HG03103 (cell line): ENCODE measurements at regions not wholly inside any gene's neighbourhood (a gene's known extent, or its start where the extent isn't known, plus 50 kb on each side); places are given as distances from the start of the nearest gene placed in this dataset.
"Not testable (repeated sequence)": the region's sequence is repeated elsewhere in the genome, so short reads cannot be mapped to it uniquely, and the experiment has no call there.

Experiments used
- ATAC-seq: cut with Tn5 transposase; IDR thresholded peaks from one replicate; pipeline ENCODE4 v1.9.1; 2021; ENCODE audit warnings: low read depth; ENCODE audit not compliant: unreplicated experiment

DNA sequence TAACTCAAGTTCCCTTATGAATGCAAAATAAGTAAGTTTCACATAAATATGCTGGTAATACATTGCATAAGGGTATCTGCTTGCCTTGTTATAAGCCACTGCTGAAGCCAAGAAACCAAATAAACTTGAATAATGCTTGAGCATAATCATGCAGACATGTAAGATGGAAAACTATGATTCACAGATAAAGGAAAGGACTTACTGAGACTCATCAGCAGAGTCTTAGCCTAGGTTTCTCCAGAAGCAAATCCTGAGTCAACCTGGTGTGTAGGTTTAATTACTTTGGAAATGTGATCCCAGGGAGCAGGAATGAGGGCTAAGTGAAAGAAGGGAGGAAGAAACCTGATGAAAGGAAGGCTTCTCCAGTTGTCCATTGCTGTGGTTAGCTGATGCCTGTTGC is 107.7 kb upstream of the BTG1 start:
- ATAC-seq: no peak

DNA sequence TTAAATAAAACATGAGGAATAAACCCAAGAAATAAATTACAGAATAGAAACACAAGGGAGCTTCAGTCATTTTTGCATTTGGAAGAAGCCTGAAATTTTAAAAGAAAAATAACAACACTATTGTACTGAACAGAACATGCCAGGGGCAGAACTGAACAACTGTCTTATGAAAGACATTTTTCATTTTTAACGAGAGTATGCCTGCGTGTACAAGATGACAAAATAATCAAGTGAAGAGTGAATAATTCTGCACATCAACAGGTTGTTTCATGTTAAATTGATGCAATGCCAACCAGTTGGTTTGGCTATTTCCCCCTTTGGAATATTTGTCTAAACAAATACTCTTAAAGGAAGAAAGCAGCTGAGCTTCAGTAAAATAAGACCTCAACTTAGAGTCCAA is 103.3 kb upstream of the BTG1 start:
- no peak for ATAC-seq

DNA sequence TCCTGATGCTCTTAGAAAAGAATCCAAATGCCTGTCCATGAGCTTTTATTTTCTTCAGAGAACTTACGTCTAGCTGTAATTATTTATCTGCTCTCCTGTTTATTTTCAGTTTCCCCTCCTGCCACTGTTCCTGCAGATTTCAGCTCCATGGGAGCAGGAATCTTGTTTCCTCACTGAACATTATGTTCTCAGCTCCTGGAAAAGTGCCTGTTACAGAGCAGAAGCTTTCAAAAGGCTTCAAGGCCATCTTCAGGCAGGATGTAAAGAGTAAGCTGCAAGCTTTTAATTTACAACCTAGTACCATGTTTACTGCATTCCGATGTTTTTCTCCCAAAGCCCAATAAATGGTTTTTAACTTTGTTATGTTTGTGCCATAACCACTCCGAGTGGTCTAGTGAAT is 98.4 kb upstream of the BTG1 start:
- ATAC-seq: no peak

DNA sequence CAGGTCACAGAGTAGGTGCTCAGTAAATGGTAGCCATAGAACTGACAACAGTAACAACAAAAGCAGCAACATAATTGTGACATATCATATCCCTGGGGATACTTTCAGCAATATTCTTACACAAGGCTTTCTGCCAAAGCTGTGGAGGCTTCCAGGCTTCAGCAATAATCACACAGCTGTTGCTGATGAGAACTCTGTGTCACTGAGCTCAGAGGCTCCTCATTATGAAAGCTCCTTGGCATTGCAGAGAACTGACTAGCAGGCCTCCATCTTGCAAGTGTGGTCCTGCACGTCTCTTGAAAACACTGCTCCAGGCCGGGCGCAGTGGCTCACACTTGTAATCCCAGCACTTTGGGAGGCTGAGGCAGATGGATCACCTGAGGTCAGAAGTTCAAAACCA is 97.3 kb upstream of the BTG1 start:
- no peak for ATAC-seq

DNA sequence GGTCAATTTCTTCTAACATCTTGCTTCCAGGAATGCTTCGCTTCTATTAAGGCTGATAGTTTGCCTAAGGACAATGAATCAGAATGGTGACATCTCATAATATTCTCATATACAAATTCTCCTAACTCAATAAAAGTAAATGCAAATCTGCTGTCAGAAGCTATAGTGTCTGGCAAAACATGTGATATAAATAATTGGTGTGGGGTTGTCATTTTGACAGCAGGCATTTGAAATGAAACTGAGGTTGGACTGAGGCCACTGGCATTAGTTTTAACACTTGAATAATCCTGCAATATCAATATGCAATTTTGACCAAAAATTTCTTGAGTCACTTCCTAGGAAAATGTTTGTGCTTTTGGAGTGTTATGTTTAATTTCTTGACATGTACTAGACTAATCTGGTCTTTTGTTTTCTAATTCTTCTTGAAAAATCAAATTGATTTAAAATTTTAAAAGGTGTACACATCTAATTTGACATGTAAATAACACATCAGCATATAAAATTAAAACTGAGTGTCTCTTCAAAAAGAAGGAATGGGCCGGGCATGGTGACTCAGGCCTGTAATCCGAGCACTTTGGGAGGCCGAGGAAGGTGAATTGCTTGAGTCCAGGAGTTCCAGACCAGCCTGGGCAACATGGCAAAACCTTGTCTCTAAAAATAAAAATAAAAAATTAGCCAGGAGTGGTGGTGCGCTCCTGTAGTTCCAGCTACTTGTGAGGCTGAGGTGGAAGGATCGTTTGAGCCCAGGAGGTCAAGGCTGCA is 92.3 kb upstream of the BTG1 start:
- no peak for ATAC-seq

DNA sequence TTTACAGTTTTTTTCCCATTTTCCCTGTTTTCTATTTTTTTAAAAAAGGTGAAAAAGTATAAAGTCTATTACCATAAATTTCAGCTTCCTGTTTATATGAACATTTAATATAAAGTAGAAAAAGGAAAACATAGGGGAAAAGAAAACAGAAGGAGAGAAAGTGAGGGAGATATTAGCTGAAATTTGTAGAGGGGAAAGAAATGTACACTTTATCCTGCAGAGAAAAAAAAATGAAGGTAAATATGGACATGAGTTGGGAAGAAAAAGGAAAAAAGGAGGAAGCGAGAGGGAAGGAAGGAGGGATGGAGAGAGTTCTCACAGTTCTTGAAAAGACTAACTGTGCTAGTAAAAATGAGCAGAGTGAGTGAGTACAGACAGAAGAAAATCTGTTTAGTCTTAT is 91.6 kb upstream of the BTG1 start:
- no peak for ATAC-seq

DNA sequence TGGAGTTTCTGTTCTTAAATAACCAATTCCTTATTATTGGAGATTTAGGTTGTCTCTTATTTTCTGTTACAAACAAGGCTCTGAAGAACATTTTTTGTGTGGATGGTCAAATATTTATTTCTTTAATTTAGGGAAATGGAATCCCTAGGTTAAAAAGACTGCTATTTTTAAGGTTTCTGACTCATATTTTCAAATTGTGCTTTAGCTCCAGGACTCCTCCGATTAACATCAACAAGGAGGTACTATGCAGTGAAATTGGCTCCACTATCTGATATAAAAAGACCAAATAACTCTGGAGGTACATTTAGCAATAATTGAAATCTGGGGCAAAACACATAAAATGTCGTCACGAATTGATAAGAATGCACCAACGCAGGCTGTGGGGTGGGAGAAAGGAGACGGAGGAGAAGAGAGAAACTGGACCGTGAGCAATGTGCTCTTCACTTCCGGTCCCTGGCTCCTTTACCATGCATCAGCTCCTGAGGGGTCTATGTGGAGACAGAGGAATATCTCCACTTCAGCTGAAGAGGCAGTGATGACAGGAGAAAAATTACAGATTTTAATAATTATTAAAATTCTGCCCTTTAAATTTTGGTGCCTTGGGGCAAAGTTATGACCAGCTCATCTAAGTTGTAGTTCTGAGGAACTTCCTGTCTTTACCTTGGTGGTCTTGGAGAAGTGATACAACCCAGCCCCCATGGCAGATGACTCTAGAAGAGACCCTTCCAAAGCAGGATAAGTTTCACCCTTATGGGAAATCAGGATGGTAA is 90.2 kb upstream of the BTG1 start:
- no peak for ATAC-seq

DNA sequence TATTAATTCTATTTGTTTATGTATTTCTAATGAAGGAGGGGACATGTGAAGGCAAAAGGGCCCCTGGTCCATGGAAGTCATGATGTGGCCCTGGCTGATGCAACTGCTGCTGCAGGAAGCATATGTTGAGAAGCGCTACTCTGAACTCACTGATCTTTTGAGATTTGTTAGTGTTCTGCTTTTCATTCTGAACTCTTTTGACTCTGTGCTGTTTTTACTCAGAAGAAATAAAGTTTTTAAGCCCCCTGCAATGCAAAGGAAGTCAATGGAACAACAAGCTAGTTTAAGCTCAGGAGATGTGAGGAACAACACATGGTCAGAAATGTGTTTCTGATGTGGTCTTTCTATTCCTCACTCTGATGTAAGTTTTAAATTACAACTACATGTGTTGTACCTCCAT is 88.9 kb upstream of the BTG1 start:
- ATAC-seq: no peak

DNA sequence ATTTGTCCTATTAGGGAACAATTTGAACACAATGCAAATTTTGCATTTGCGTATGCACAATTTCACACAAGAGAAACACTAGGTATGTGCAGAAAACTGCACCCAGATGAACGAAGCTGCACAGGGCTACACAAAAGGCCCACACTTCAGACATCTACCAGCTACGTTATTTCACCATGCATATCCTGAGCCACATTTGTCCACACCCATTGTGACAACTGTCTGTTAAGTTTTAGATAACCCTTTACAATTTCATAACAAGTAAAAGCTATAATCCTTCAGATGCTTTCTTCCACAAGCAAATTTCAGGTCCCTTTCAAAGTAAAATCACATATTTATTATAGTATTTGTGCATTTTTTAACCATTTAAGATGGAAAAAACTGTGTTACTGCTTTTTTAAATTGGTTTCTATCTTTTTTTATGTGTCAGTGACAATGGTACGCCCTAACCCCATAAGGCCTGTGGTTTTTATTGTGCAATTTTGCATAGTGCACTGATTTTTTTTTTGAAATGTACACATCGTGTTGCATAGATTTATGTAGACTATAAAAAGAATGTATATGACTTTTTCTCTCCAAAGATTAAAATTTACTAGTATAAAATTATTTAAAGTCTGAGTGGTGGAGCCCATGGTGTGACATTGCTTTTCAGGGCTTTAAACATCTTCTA is 87.8 kb upstream of the BTG1 start:
- ATAC-seq: no peak

DNA sequence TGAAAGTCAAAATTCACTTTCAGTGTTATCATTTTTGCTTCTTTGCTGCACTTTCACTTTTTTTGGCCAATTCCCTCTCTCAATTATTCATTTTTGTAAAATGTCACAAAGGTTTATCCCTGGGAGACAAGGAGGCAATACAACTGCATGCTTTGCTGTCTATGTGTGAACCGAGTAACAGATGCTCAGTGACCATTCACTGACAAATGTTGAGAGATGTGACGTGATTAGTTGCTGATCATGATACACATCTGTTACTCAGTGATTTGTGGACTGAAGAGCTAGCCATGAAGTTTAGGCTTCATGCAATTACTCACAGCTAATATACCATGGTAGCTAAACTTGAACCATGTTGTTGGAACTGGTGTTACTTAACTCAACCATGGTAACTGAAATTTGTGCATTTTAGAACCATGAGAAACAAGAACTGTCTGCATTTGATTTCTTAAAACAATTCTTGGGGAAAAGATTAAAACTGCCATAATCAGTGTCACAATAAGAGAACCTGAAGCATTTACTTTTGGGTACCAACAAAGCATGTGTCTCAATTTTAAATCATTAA is 86.8 kb upstream of the BTG1 start:
- not testable (repeated sequence) for ATAC-seq

DNA sequence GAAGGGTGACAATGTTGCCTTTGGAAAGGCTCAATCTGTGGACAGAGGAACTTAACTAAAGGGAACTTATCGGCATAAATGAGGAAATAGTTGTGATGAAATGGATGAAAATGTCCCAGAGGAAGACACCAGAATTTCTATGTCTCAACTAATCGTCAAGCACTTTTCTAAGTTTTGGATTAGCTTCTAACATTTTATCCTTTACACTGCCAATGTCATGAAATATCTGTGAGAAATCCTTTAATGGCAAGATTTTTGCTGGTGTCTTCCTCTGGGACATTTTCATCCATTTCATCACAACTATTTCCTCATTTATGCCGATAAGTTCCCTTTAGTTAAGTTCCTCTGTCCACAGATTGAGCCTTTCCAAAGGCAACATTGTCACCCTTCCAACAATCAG is 86.3 kb upstream of the BTG1 start:
- ATAC-seq: not testable (repeated sequence)

DNA sequence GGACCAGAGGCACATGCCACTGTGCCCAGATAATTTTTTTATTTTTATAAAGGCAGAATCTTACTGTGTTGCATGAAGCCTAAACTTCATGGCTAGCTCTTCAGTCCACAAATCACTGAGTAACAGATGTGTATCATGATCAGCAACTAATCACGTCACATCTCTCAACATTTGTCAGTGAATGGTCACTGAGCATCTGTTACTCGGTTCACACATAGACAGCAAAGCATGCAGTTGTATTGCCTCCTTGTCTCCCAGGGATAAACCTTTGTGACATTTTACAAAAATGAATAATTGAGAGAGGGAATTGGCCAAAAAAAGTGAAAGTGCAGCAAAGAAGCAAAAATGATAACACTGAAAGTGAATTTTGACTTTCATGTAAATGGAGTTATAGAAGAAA is 85.9 kb upstream of the BTG1 start:
- not testable (repeated sequence) for ATAC-seq

DNA sequence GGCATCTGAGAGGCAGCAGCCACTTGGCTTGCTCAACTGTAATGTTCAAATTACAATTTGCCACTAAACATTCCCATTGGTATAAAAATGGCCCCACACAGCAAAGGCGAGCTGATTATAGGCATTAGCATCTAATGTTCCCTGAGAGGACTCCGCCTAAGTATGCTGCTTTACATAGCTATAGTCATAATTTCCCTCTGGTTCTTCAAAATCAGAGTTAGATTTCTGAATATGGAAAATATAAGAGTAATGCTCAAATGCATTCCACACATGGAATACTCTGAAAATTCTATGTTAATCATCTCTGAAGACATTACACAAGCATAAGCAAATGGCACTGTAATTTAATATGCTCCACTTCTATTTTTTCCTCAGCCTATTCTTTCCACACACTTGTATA is 83.7 kb upstream of the BTG1 start:
- ATAC-seq: no peak

DNA sequence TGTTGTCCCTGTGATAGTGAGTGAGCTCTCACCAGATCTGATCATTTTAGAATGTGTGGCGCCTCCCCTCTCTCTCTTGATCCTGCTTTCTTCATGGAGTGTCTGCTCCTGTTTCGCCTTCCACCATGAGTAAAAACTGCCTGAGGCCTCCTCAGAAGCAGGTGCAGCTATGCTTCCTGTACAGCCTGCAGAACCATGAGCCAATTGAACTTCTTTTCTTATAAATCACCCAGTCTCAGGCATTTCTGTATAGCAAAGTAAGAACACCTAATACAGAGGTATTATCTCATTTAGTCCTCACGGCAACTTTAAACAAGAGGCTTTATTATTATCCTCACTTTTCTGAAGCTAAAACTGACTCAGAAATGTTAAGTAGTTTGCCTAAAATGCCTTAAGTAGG is 81.3 kb upstream of the BTG1 start:
- ATAC-seq: no peak

DNA sequence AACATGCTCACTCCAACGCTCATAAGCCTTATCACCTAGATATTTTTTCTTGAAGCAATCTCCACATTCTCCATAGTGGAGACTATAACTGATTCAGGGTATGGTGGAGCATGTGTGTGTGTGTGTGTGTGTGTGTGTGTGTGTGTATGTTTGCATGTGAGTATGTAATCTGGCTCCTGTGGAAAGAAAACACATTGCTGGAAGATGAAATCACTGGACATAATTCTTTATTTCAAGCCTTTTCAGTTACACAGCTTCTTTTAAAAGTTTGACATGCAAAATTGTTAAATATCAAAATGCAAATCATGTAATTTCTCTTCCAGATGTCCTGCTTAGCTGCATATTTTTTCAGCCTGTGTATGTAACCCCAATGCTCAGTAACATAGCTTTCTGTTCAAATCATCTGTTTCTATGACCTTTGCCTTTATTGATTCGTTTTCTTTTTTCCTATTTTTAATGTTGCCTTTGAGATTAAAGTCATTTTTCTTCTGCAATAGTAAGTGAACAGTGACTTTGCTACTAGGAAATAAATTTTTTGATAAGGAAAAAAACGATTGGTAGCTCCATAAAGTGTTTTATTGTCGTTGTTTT is 80.5 kb upstream of the BTG1 start:
- no peak for ATAC-seq

DNA sequence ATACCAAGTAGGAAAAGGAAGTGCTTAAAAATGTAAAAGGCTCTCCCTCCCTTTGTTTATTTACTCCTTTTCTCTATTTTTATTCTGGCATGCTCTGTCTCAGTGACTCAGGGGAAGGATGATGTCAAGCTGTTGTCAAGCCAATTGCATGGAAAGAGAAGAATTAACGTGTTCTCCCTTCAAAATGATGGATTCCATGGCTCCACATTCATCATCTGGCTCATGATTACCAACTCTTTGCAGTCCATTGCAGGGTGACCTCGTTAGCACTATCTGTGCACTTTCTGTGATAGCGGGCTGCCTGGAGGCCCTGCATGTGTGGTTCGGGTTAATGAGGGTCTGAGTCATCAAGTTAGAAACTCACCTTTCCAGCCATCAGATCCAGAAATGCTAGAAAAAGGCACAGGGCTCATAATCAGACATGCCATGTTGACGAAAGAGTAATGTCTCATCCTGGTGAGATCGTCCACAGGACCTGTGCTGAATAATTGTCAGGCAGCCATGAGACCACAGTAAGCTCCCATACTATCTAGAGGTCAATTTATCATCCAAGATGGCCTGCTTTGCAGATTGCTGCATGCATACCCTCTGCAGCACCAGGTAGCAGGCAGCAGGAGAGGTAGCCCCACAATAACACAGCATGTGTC is 79.2 kb upstream of the BTG1 start:
- ATAC-seq: no peak

DNA sequence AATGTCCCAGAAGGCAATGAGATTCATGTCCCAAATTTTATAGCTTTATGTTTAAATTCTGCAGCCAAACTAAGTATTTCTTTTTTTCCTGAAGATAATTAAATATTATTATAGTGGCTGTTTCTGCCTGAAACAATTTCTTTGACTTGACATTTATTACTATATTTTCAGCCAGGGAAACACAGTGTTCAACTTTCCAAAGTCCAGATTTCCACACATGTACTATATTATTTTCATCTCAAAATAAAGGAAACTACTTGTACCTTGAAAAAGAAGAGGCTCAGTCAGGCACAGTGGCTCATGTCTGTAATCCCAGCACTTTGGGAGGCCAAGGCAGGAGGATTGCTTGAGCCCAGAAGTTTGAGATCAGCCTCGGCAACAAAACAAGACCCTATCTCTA is 77.8 kb upstream of the BTG1 start:
- ATAC-seq: no peak

DNA sequence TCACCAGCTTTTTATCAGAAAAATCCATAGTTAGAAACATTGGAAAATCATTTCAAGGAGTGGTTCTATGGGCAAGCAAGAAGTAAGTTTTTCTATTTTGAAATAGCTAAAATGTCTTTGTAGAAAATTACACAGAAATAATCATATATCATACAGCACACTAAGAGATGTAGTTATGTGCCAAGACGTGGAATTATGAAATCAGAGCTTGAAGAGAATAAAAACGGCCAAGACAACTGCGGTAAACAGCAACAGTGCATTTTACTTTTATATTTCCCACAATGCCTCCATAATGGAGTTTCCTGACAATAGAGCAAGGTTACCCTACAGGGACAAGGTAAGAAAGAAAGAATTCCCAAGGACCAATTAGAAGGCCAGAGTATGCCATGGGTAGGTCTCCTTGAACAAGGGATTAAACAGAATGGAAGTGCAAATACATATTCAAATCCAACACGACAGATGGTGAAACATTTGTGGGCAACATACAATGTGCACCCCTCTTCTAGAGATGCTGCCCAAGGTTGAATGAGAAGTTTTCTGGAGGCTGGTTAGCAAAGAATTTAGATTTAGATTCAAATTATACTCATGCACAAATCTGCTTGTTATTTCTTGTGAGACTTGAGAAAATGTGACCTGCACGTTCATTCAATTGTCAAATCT is 76.1 kb upstream of the BTG1 start:
- ATAC-seq: no peak

DNA sequence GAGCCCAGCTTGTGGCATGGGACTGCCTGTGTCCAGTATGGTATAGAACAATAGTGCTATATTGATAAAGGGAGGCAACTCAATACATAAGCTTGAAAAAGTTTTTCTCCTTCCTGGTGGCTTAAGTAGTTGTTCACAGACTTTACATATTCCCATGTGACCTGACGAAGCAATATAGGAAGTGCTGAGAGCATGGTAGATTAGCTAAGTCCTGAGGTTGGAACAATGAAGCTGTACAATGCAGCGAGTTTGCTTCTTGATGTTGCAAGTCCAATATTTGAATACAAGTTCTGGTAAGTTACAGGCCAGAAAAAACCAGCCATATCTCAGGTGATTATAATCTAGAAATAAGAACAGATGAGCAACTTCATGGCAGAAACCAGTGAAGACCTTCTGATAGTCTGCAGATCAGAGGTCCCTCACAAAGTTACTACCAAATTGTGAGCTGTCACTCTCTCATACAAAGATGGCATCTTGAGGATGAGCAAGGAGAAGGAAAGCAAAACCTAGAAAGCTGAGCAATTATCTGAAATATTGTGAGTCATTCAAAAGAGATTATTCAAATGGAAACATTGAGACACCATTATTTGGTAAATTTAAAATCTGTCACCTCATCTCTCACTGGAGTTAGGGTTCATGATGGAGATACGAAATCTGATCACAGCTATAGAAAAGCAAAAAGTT is 72.9 kb upstream of the BTG1 start:
- no peak for ATAC-seq
